GM12891 (cell line): ENCODE measurements at regions not wholly inside any gene's neighbourhood (a gene's known extent, or its start where the extent isn't known, plus 50 kb on each side); places are given as distances from the start of the nearest gene placed in this dataset.
A peak's percentile ranks its signal among the peaks of the same experiment; 100 is the strongest.

Experiments used
- DNase-seq: peaks from one replicate; pipeline ENCODE4 v3.0.0; 2011; ENCODE audit warnings: low spot score; ENCODE audit not compliant: insufficient read length
- FAIRE-seq: peaks from 2 replicates; lab custom pipeline; 2011; peaks lifted over from hg19 to GRCh38; lab: Jason Lieb, UNC
- PAX5 ChIP-seq: IDR thresholded peaks from 2 replicates; pipeline ENCODE4 v1.6.1; 2011; ENCODE audit warnings: low read length, moderate library complexity, mild to moderate bottlenecking; ENCODE audit not compliant: insufficient read depth, severe bottlenecking
- POLR2A ChIP-seq: IDR thresholded peaks from 2 replicates; pipeline ENCODE4 v1.6.1; 2011; ENCODE audit warnings: low read depth, low read length, control low read depth
- POLR2AphosphoS5 ChIP-seq: IDR thresholded peaks from 2 replicates; pipeline ENCODE4 v1.6.1; 2011; ENCODE audit warnings: low read depth, low read length, control low read depth
- POU2F2 ChIP-seq: IDR thresholded peaks from 2 replicates; pipeline ENCODE4 v1.6.1; 2011; ENCODE audit warnings: low read depth, mild to moderate bottlenecking, control low read depth, low read length, moderate library complexity
- SPI1 ChIP-seq: IDR thresholded peaks from 2 replicates; pipeline ENCODE4 v1.6.1; 2011; ENCODE audit warnings: low read depth, low read length, control low read depth
- TAF1 ChIP-seq: IDR thresholded peaks from 2 replicates; pipeline ENCODE4 v1.6.1; 2011; ENCODE audit warnings: low read depth, low read length, control low read depth

DNA sequence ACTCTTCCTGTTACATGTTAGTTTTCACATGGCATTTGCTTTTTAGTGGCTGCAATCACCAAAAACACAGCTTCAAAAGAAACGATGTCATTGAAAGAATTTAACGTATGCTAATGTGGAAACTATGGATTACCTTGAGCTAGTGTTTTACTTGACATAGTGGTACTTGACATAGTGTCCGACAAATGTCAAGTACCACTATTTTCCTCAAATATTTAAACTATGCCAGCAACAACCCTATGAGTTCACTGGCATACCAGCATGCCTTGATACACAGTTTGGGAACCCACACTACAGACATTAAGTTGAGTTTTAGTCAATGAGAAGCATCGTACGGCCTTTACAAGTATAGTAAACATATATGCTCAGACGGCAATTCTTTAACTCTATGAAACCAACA, 560.3 kb downstream of the GALC start:
- FAIRE-seq: no peak
- DNase-seq: no peak
- TF ChIP-seq SPI1: no peak
- no peak for TF ChIP-seq POU2F2
- TF ChIP-seq POLR2AphosphoS5: no peak
- TF ChIP-seq PAX5: no peak
- no peak for TF ChIP-seq POLR2A
- no peak for TF ChIP-seq TAF1

DNA sequence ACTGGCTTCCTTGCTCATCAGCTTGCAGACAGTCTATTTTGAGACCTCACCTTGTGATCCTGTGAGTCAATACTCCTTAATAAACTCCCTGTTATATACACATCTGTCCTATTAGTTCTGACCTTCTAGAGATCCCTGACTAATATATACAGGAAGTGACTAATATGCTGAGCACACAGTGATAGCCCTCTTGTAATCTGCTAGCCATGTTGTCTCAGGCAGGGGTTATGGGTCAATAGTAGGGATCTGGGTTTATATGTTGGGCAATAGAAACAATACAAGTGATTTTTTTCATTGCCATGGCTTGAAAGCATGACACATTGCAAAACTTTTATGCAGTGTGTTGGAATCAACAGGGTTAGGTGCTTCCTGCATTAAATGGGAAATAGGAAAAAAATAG, 562.2 kb downstream of the GALC start:
- DNase-seq: no peak
- FAIRE-seq: no peak
- no peak for TF ChIP-seq SPI1
- TF ChIP-seq POLR2AphosphoS5: no peak
- TF ChIP-seq TAF1: no peak
- TF ChIP-seq POU2F2: no peak

DNA sequence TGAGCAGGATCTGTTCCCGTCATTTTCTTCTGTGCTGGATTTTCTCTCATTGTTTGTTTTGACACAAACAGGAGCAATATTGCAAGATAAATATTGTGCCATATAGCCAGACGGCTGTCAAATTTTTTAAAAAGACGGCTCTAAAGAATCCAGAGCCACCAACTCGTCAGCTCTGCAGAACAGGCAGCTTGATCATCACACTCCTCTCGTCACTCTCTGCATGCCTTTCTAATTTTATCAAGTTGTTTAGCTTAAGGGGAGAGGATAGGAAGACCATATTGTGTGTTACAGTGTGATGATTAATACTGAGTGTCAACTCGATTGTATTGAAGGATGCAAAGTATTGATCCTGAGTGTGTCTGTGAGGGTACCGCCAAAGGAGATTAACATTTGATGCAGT, 562.8 kb downstream of the GALC start:
- DNase-seq (no peak), FAIRE-seq (no peak)
- no peak for TF ChIP-seq TAF1
- TF ChIP-seq POU2F2: no peak
- TF ChIP-seq POLR2AphosphoS5: no peak
- TF ChIP-seq POLR2A: no peak
- no peak for TF ChIP-seq PAX5
- TF ChIP-seq SPI1: no peak

DNA sequence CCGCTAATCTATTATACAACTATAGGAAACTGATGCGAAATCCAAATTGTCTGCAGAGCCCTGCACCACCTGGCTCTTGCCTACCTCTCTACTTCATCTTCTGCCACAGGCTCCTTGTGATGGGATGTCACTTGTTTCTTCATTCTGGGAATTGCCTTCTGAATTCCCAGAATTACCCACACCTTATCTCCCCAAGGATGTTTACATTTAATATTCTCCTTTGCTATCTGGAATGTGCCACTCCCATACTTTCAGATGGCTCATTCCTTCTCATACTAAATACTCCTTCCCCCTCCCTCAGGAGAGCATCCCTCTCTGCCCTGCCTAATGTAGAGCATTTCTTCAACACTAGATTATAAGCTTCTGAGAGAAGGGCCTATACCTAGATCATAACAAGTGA, 573.1 kb downstream of the GALC start:
- TF ChIP-seq TAF1 (no peak), PAX5 (no peak), SPI1 (no peak), POU2F2 (no peak), POLR2AphosphoS5 (no peak), POLR2A (no peak)
- FAIRE-seq (no peak), DNase-seq (no peak)

DNA sequence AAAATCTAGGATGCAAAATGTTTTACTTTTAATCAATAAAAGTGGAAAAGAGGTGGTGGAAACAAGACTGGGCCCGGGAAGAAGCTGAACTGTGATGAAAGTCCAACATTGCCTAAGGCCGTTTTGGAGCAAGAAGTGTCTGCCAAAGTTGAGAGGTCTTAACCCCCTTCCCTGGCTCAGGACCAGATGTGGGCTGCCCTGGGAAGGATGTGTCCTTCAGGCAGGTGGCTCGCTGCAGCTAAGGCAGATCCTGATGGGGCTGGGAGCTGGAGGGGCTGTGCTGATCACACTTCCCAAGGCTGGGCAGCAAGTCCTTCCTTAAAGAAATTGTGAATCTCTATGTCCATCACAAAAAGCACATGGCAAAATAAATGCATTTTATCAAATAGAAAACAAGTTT, 581.6 kb downstream of the GALC start:
- FAIRE-seq: no peak
- no peak for DNase-seq
- TF ChIP-seq POLR2A (no peak), POU2F2 (no peak), POLR2AphosphoS5 (no peak), PAX5 (no peak), TAF1 (no peak), SPI1 (no peak)

DNA sequence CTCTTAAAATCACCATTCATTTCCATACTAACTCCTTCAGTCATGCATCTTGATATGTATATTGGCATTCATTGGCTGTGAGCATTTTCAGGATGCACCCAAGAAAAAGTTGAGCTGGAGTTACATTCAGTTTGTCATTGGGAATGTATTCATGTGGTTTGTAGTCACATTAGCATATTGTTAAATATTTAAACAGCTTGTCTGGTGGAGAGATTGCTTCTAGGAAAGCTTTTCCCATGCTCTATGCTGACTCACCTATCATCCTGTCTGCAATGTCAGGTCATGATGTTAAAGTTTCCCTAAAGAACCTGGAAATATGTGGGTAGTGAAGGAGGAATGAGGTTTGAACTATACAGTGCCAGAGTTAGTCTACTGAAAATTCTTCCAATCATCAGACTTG, 583.6 kb downstream of the GALC start:
- DNase-seq (no peak), FAIRE-seq (no peak)
- TF ChIP-seq POLR2A: no peak
- TF ChIP-seq TAF1: no peak
- no peak for TF ChIP-seq POLR2AphosphoS5
- no peak for TF ChIP-seq SPI1

DNA sequence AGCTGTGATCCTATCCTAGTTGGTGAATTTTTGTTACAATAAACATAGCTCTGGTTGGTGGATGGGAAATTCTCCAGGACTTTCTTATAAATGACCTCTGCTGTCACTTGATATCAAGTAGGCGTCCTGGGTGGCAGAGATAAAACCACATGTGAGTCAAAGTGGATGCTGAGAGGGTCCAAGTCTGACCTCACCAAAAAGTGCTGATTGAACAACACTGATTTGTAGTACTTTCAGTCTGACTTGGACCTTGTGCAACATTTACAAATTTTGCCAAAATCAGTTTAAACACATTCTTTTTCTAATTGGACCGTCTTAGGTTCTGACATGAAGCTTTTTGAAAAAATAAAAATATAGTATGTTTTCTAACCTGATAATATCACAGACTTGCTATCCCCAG, 585.6 kb downstream of the GALC start:
- TF ChIP-seq TAF1 (no peak), POLR2A (no peak), POLR2AphosphoS5 (no peak), PAX5 (no peak), POU2F2 (no peak), SPI1 (no peak)
- FAIRE-seq (no peak), DNase-seq (no peak)

DNA sequence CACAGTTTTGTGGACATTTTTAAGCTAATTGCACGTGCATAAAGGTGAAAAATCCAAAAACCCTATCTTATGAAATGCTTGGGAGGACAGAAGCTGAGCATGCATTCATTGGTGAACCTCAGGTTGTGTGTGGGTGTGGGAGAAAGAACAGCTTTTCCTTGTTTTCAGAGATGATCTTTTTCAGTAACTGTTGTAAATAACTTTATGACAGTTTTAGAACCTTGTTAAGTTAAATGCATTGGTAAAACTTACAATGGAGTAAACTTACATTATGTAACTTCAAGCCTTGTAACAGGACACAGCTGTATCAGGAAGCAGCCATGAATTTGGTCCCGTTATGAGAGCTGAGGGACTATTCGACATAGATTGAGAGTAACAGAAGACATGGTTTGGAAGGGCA, 587.4 kb downstream of the GALC start:
- TF ChIP-seq POLR2AphosphoS5: no peak
- no peak for TF ChIP-seq PAX5
- no peak for TF ChIP-seq TAF1
- no peak for TF ChIP-seq POU2F2
- no peak for TF ChIP-seq POLR2A
- no peak for TF ChIP-seq SPI1
- no peak for FAIRE-seq
- DNase-seq: no peak

DNA sequence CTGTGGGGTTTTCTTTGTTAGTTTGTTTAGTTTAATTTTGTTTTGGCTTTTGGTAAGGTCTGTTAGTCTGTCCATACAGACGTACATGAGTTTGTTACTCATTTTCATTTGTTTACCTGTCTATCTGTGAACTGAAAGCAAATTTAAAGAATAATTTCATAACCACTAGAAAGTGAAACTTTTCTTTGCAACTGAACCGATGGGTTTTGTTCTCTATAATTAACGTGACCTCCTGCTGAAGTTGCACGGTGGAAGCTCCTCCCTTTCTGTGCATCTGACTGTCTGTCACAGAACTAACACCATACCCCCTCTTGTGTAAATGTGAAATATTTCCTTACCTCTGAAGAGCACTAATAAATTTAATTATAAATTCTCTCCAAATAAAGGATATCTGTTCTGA, 595.5 kb downstream of the GALC start:
- no peak for TF ChIP-seq TAF1
- FAIRE-seq: no peak

DNA sequence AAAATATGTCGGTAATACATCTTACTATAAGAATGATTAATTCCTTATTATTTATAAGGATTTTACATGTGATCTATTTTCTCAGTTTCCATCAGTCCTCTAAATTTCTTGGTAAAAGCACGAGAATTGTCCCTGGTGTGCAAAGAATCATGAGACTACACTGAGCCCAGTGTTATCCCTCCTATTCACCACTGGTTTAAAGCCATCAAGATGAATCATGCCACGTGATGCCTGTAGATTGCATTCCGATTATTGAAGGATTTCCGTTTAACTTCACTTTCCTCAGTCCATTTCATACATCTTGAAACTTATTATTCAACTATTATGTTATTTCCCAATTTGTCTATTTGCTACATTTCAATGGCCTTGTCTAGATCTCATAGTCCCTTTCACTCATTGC, 601.9 kb downstream of the GALC start:
- TF ChIP-seq POLR2A: no peak
- TF ChIP-seq POLR2AphosphoS5: no peak
- TF ChIP-seq POU2F2: no peak
- TF ChIP-seq PAX5: no peak
- TF ChIP-seq TAF1: no peak
- no peak for TF ChIP-seq SPI1
- no peak for FAIRE-seq
- no peak for DNase-seq

More for the DNA sequence above, 595.5 kb downstream of the GALC start:
- peak; percentile 0 for DNase-seq
